HG02852 (cell line): ENCODE measurements at regions not wholly inside any gene's neighbourhood (a gene's known extent, or its start where the extent isn't known, plus 50 kb on each side); places are given as distances from the start of the nearest gene placed in this dataset.
"Not testable (repeated sequence)": the region's sequence is repeated elsewhere in the genome, so short reads cannot be mapped to it uniquely, and the experiment has no call there.

ENCODE experiments used
- ATAC-seq: cut with Tn5 transposase; IDR thresholded peaks from one replicate; pipeline ENCODE4 v1.9.1; 2021; ENCODE audit warnings: mild to moderate bottlenecking, moderate library complexity; ENCODE audit not compliant: unreplicated experiment

DNA sequence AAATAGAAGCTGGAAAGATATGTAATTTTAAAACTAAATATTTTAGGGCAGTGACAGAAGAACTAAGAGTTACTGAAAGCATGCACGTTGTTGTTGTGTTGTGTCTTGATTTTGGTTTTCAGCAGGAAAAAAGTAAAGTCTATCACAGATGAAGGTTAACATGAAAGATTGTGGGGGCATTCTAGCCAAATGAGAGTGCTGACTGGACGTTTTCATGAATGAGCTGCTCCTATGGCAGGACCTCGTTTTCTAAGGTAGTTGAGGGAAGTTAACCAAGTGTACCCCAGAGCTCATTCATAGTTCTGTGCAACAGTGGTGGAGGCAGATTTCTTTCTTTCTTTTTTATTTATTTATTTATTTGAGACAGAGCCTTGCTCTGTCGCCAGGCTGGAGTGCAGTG, 194.6 kb upstream of the IRS2 start:
- ATAC-seq: no peak

DNA sequence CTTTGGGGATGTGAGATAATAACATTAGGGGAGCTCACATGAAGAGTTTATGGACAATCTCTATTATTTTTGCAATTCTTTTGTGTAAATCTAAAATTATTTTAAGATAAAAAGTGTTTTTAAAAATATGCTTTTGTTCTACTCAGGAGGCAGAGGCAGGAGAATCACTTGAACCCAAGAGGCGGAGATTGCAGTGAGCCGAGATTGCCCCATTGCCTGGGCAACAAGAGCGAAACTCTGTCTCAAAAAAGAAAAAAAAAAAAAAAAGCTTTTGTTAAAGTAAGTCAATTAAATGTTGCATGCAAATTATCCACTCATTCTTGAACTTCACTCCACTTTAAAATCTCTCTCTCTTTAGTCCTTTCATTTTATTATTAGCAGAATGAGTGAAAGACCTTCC, 193.3 kb upstream of the IRS2 start:
- not testable (repeated sequence) for ATAC-seq

GRCh38 chr13:109979228-109979627, 192.8 kb upstream of the IRS2 start:
- ATAC-seq: no peak

DNA sequence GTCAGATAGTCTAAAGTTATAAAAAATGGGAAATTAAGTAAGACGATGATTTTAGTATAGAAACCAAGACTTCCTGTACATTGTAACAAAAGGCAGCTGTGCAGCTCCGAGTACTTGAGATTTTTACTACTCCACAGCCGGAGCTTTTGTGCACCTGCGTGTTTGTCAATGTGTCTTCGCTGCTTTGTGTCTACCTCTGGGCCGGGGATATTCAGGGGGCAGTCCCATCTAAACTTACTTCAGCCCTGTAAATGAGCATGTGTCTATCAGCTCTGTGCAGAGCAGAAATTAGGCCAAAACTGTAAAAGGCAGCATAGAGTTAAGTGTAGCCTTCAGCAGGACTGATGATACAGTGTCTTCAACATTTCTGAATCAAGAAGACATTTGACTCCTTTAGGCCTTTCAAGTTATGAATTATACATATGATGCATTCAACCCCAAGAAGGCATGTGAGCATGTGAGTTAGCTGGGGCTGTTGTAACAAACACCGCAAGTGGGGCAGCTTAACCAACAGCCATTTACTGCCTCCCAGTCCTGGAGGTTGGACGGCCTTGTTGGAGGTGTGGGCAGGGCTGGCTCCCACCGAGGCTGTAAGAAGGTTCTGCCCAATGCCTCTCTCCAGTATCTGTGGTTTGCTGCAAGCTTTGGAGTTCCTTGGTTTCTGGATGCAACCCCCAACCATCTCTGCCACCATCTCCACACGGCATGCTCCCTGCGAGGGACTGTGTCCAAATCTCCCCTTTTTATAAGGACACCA, 191.0 kb upstream of the IRS2 start:
- no peak for ATAC-seq

DNA sequence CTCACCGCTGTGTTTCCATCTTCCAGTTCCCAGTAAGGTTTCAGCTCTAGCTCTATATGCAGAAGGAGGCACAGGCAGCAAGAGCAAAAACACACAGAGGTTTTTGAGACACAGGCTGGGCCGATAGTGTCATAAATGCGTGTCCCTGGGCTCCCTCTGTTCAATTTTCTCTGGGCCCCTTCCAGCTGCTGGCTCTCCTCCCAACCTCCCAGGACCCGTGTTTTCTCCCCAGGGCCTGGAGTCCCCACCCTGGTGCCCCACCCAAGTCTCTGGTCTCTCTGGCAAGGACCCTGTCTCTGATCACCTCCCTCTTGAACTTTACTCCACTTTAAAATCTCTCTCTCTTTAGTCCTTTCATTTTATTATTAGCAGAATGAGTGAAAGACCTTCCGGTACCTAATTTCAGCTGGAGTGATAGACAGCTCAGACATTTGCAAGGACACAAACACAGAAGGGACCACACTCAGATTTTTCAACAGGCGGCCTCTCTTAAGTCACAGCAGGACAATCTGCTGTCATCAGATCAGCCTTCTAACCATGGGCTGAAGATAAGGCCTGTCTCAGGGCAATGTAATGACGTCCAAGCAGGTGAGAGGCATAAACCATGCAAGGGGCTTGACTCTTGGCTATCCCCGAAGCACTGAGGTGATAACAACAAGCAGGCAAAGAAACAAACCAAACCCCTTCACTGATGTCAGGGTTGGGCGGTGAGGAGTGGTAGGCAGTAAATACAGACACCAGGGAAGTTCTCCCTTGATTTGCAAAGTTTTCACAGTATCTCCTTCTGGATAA, 190.0 kb upstream of the IRS2 start:
- ATAC-seq: no peak

DNA sequence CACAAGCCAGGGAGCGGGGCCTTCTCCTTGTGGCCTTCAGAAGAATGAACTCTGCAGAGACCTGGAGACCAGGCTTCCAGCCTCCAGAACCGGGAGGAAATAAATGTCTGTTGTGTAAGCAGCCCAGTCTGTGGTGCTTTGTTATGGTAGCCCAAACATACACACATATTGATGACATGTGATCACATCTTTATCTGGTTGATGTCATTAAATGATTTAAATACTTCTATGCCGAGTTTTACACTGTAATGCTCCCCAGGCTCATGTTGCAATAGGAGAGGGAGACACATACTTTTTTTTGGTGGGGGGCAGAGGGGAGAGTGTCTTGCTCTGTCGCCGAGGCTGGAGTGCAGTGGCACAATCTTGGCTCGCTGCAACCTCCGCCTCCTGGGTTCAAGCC, 188.0 kb upstream of the IRS2 start:
- no peak for ATAC-seq

DNA sequence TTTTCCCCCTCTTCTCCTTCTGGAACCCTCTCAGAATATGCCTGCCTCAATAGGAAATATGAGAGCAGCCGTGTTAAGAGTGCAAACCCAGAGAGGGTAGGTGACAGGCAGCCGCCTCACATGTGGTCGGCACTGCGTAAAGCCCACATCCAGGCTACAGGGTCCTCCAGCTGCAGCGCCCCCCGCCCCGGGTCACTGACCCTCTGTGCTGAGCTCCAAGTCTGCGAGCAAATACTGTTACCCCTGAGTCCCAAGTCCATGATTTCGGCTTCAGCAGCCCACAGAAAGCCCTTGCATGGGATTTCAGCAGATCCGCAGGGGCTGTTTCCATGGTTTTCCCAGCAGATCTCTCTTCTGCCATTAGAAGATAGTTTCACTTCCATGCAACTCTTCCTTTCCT, 186.9 kb upstream of the IRS2 start:
- ATAC-seq: no peak

DNA sequence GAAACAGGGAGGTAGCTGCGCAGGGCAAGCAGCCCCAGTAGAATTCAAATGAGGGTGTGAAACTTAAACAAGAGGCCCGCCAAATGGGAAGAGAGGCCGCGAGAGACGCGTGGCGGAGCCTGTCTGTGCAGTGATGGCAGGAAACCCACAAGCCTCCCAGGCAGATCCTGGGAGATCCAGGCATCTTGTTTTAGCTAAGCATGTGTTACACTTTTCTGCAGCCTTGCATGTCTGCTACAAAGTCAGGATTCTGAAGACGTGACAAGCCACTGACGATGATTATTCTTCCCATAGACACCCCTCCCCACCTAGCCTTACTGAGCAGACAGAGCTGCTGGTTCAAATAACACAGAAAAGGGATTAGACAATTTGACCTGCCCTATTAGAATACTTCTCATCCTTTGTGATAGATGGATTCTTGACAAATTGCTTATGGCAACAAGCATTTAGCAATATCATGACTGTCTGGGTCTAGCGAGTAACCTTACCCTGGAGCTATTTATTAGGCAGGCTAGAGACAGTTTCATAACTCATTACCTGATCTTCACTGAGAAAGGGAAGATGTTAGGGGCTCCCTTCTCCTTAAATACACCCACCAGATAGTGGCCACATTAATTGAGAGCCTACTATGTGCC, 185.2 kb upstream of the IRS2 start:
- ATAC-seq: no peak

- no peak for ATAC-seq
These were observed 184.6 kb upstream of the IRS2 start for GRCh38 chr13:109971006-109971405.

GRCh38 chr13:109968876-109969577, 182.6 kb upstream of the IRS2 start:
- ATAC-seq: no peak

GRCh38 chr13:109963960-109964563, 177.7 kb upstream of the IRS2 start:
- ATAC-seq: no peak

GRCh38 chr13:109963384-109963783, 177.0 kb upstream of the IRS2 start:
- no peak for ATAC-seq

DNA sequence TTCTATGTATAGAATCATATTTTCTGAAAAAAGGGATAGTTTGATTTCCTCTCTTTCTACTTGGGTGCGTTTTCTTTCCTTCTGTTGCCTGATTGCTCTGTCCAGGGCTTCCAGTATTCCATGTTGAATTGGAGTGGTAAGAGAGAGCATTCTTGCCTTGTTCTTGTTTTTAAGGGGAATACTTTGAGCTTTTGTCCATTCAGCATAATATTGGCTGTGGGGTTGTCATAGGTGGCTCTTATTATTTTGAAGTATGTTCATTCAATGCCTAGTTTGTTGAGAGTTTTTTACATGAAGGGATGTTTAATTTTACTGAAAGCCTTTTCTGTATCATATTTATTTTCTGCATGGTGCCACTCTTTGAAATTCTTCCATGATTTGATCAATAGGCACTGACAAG, 173.5 kb upstream of the IRS2 start:
- no peak for ATAC-seq

GRCh38 chr13:109957875-109958274, 171.5 kb upstream of the IRS2 start:
- ATAC-seq: no peak

DNA sequence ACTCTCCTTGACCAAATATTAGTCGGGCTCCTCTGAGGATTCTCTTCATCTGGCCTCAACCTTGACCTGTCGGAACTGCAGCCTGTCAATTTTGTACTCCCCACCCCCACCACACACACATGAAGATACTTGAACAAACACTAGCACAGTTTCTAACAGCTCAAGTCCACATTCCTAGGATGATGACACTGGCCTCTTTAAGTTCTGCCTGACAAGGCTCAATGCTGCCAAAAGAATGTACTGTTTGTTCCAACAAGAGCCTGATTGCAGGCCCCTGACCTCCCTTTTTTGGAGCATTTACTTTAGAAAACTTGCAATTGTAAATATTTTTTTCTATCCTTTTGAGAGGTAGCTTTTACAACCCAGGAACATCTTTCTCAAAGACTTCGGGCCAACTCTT, 169.2 kb upstream of the IRS2 start:
- no peak for ATAC-seq

GRCh38 chr13:109954441-109954840, 168.1 kb upstream of the IRS2 start:
- no peak for ATAC-seq

- ATAC-seq: no peak
These were observed 165.1 kb upstream of the IRS2 start for GRCh38 chr13:109951491-109951890.

DNA sequence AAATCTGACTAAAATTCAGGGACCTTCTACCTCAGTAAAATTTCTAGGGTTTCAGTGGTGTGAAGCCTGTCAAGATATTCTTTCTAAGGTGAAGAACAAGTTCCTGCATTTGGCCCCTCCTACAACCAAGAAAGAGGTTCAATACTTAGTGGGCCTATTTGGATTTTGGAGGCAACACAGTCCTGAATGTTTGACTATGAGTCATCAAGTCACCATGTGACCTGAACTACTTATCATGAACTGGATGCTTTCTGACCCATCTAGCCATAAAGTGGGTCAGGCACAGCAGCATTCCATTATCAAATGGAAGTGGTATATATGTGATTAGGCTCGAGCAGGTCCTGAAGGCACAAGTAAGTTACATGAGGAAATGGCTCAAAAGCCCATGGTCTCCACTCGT, 163.0 kb upstream of the IRS2 start:
- no peak for ATAC-seq

DNA sequence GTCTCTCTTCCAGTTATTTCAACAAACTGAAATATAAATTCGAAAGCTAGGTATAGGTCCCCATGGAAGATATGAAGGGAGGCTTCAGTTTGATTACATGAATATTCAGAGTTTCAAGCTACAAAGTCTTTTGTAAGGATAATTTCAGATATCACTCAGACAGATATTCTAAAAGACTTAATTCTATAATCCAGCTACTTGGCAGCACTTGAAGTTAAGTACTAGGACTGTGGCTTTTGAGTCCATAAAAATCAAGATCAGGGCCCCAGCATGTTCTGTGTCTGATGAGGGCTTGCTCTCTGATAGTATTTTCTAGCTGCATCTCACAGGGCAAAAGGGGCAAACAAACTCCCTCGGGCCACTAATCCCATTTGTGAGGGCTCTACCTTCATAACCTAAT, 160.6 kb upstream of the IRS2 start:
- no peak for ATAC-seq

- ATAC-seq: no peak
These were observed 159.0 kb upstream of the IRS2 start for GRCh38 chr13:109945206-109945960.
